ENCODE measurements at regions not wholly inside any gene's neighbourhood (a gene's known extent, or its start where the extent isn't known, plus 50 kb on each side); places are given as distances from the start of the nearest gene placed in this dataset.

GRCh38 chr12:98423963-98424362 lies 91.4 kb upstream of the TMPO start:
- WGBS (ENCODE audit: extremely low coverage, insufficient read length, low lambda C conversion rate): no CpG with 5 or more reads among the region's 2 CpGs
- TF ChIP-seq CTCF (conservative IDR thresholded peaks at IDR 0.05): no peak
- H3K27ac Mint-ChIP-seq: no peak overlapping the region

More at GRCh38 chr12:98423963-98424362, 91.4 kb upstream of the TMPO start:
- no peak overlapping the region for H3K18ac ChIP-seq (ENCODE audit: insufficient read length, low read depth, low read length)
- H3K79me1 ChIP-seq (ENCODE audit: insufficient read depth, low read depth, low read length, poor library complexity, severe bottlenecking): no peaks in the 10 kb centered on the region
- H2BK120ac ChIP-seq (ENCODE audit: low read depth, low read length, poor library complexity, severe bottlenecking): no peak overlapping the region
- H4K8ac ChIP-seq (replicated peaks; ENCODE audit: insufficient read length, low read depth, low read length): no peak overlapping the region
- no peak for DNase-seq
- Mint-ChIP-seq H3K4me3 (no peak overlapping the region), H3K4me1 (peaks cover 12 to 17% of the 10 kb centered on the region in 2 experiments), H3K9me3 (no peaks in the 10 kb centered on the region), H3K27me3 (ENCODE audit: low read depth) (no peaks in the 10 kb centered on the region), H3K36me3 (ENCODE audit: insufficient read depth in 1 of 3, low read depth in 3 of 3) (no peaks in the 10 kb centered on the region)
- no peaks in the 10 kb centered on the region for H3K27me3 ChIP-seq (ENCODE audit: insufficient read depth, low read length)
- H3K23ac ChIP-seq (ENCODE audit: insufficient read length, low read depth, low read length): no peak overlapping the region
- no peak overlapping the region for H2BK15ac ChIP-seq (ENCODE audit: low read depth, low read length)
- no peak overlapping the region for H2BK12ac ChIP-seq (ENCODE audit: insufficient read length, low read depth, low read length)
- H4K91ac ChIP-seq (ENCODE audit: insufficient read length, low read depth, low read length): no peak overlapping the region
- H4K5ac ChIP-seq (ENCODE audit: insufficient read length, low read depth, low read length): no peak overlapping the region
- H3K56ac ChIP-seq (ENCODE audit: insufficient read length, low read depth, low read length): no peak overlapping the region
- H3K23me2 ChIP-seq (ENCODE audit: insufficient read length, low read depth, low read length, poor library complexity, severe bottlenecking): no peaks in the 10 kb centered on the region
- H3T11ph ChIP-seq (ENCODE audit: low read length): no peak overlapping the region
- H3K4me1 ChIP-seq (ENCODE audit: insufficient read depth, low read length): peaks cover 2% of the 10 kb centered on the region; the same call in 1 of the 2 replicates
- H3K9ac ChIP-seq (ENCODE audit: extremely low read depth, insufficient read length, low read length): no peak overlapping the region
- no peak overlapping the region for H3K27ac ChIP-seq (ENCODE audit: insufficient read length, low read depth, low read length)
- no peak overlapping the region for H2BK5ac ChIP-seq (ENCODE audit: insufficient read length, low read length)
- H3K4me2 ChIP-seq (ENCODE audit: insufficient read depth, insufficient read length, low read length): no peak overlapping the region
- H3K79me2 ChIP-seq (ENCODE audit: insufficient read depth, low read length): no peaks in the 10 kb centered on the region
- H2AK5ac ChIP-seq (ENCODE audit: insufficient read length, low read length): no peak overlapping the region
- H3K9me3 ChIP-seq (ENCODE audit: control insufficient read depth, low read depth, low read length): no peaks in the 10 kb centered on the region
- H2BK20ac ChIP-seq (ENCODE audit: low read depth, low read length, poor library complexity, severe bottlenecking): no peak overlapping the region
- H2AFZ ChIP-seq (ENCODE audit: low read length): no peak overlapping the region
- no peak overlapping the region for H3K4ac ChIP-seq (ENCODE audit: low read depth, low read length)
- H3K14ac ChIP-seq (ENCODE audit: insufficient read depth, low read length): no peak overlapping the region
- no peaks in the 10 kb centered on the region for H4K20me1 ChIP-seq (ENCODE audit: control insufficient read depth, insufficient read depth, insufficient read length)

Measured in H9 (cell line).